ENCODE measurements at regions not wholly inside any gene's neighbourhood (a gene's known extent, or its start where the extent isn't known, plus 50 kb on each side); places are given as distances from the start of the nearest gene placed in this dataset.

DNA sequence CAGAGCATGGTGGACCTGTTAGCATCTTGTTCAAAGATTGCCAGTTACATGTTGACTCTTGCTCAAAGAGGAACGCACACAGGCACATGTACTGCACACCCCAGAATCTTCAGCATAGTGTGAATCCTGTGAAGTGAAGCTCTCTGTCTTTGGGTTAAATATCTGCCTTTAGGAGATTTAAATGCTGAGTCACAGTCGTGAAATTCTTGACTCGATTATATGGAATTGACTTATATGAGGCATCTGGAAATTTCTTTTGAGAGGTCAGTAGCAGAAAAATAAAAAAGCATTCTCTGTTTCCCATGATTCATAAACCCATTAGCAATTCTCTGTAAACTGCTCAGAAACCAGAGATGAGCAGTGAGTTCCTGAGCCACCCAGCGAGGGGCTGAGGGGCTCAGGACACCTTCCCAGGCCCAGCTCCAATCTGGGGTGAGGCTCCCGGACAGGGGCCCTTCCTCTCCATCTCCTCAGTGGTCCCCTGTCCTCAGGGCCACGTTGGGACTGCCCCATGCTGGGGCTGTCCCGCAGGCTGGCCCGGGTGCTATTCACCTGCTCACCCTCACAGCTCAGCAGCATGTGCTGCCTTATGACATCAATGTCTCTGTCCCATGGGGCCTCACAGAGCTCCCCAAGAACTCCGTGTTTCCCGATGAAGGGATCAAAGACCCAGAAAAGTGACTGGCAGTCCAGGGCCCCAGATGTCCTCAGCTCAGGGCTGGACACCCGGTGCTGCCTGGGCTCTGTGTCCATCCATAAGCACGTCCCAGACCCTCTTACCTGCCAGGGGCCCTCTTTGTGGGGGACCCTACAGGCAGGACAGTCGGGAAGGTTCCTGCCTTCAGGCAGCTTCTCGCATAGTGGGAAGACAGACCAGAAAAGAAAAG, 50.0 kb upstream of the INSIG1 start:
- no peak for TF ChIP-seq CTCF (IDR thresholded peaks at IDR 0.05)
- Mint-ChIP-seq H3K9me3 (no peaks in the 10 kb centered on the region), H3K4me3 (no peak overlapping the region), H3K27ac (no peak overlapping the region), H3K36me3 (ENCODE audit: low read depth) (no peaks in the 10 kb centered on the region), H3K27me3 (peaks cover 7% of the 10 kb centered on the region), H3K4me1 (no peaks in the 10 kb centered on the region)
- intact Hi-C loops (cut with micrococcal nuclease) = no loop called here
- POLR2A ChIA-PET = no interaction called here
- CTCF ChIA-PET = no interaction called here
- no peak for ATAC-seq (ENCODE audit: low read depth)
- DNase-seq = no peak

Data from activated B cell treated with CpG ODN at 0.5 μM for 24 hours (primary cell).